WTC11 (cell line): ENCODE measurements at regions not wholly inside any gene's neighbourhood (a gene's known extent, or its start where the extent isn't known, plus 50 kb on each side); places are given as distances from the start of the nearest gene placed in this dataset.
"Not testable (repeated sequence)": the region's sequence is repeated elsewhere in the genome, so short reads cannot be mapped to it uniquely, and the experiment has no call there.

Experiments
- CBFB ChIP-seq: sonication (generic); formaldehyde crosslinking; IDR thresholded peaks from 2 replicates; pipeline ENCODE4 v1.8.1; 2022; ENCODE audit warnings: mild to moderate bottlenecking, low read depth, missing genetic modification reagents
- JUN ChIP-seq: sonication (generic); formaldehyde crosslinking; IDR thresholded peaks from 2 replicates; pipeline ENCODE4 v1.8.0; 2023; ENCODE audit warnings: mild to moderate bottlenecking, missing genetic modification reagents
- NFE2L1 ChIP-seq: sonication (generic); formaldehyde crosslinking; IDR thresholded peaks from 2 replicates; pipeline ENCODE4 v1.8.1; 2023; ENCODE audit warnings: missing genetic modification reagents
- NFYB ChIP-seq: sonication (generic); formaldehyde crosslinking; conservative IDR thresholded peaks from 2 replicates; pipeline ENCODE4 v1.8.0; 2022; ENCODE audit warnings: low read depth, missing genetic modification reagents
- USF2 ChIP-seq: sonication (generic); formaldehyde crosslinking; IDR thresholded peaks from 2 replicates; pipeline ENCODE4 v1.8.1; 2023; ENCODE audit warnings: mild to moderate bottlenecking, missing genetic modification reagents, moderate library complexity
- ZNF671 ChIP-seq: fragments of 250-450 bp; sonication (Bioruptor Pico); IDR thresholded peaks from 2 replicates; pipeline ENCODE4 v1.8.0; 2021; ENCODE audit warnings: mild to moderate bottlenecking
- ZSCAN18 ChIP-seq: fragments of 250-450 bp; sonication (Bioruptor Pico); IDR thresholded peaks from 2 replicates; pipeline ENCODE4 v2.1.2; 2022; ENCODE audit warnings: mild to moderate bottlenecking, moderate library complexity
- TF ChIP-seq, protein P1 (sequence below): fragments of 200-600 bp; IDR thresholded peaks from 2 replicates; pipeline ENCODE4 v1.8.0; 2022; ENCODE audit warnings: antibody characterized with exemption
- TF ChIP-seq, protein P2 (sequence below): sonication (generic); formaldehyde crosslinking; IDR thresholded peaks from 2 replicates; pipeline ENCODE4 v1.8.1; 2022; ENCODE audit warnings: missing genetic modification reagents, borderline replicate concordance

GRCh38 chr1:224562881-224563280, 53.2 kb upstream of the CNIH3 start:
- TF ChIP-seq, protein P1, sequence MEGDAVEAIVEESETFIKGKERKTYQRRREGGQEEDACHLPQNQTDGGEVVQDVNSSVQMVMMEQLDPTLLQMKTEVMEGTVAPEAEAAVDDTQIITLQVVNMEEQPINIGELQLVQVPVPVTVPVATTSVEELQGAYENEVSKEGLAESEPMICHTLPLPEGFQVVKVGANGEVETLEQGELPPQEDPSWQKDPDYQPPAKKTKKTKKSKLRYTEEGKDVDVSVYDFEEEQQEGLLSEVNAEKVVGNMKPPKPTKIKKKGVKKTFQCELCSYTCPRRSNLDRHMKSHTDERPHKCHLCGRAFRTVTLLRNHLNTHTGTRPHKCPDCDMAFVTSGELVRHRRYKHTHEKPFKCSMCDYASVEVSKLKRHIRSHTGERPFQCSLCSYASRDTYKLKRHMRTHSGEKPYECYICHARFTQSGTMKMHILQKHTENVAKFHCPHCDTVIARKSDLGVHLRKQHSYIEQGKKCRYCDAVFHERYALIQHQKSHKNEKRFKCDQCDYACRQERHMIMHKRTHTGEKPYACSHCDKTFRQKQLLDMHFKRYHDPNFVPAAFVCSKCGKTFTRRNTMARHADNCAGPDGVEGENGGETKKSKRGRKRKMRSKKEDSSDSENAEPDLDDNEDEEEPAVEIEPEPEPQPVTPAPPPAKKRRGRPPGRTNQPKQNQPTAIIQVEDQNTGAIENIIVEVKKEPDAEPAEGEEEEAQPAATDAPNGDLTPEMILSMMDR: not testable (repeated sequence)
- not testable (repeated sequence) for TF ChIP-seq ZNF671 (CRISPR knock-in tag); JUN (CRISPR knock-in tag); NFYB (CRISPR knock-in tag); CBFB (CRISPR knock-in tag); USF2 (CRISPR knock-in tag); NFE2L1; ZSCAN18 (CRISPR knock-in tag)
- TF ChIP-seq, protein P2, sequence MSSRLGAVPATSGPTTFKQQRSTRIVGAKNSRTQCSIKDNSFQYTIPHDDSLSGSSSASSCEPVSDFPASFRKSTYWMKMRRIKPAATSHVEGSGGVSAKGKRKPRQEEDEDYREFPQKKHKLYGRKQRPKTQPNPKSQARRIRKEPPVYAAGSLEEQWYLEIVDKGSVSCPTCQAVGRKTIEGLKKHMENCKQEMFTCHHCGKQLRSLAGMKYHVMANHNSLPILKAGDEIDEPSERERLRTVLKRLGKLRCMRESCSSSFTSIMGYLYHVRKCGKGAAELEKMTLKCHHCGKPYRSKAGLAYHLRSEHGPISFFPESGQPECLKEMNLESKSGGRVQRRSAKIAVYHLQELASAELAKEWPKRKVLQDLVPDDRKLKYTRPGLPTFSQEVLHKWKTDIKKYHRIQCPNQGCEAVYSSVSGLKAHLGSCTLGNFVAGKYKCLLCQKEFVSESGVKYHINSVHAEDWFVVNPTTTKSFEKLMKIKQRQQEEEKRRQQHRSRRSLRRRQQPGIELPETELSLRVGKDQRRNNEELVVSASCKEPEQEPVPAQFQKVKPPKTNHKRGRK (CRISPR knock-in tag): not testable (repeated sequence)
